Middle frontal gyrus (tissue), 1 donor: ENCODE measurements at regions not wholly inside any gene's neighbourhood (a gene's known extent, or its start where the extent isn't known, plus 50 kb on each side); places are given as distances from the start of the nearest gene placed in this dataset.
A peak's percentile ranks its signal among the peaks of the same experiment; 100 is the strongest.
"Not testable (repeated sequence)": the region's sequence is repeated elsewhere in the genome, so short reads cannot be mapped to it uniquely, and the experiment has no call there.

ENCODE experiments used
- DNase-seq: peaks from one replicate; pipeline ENCODE4 v3.0.0-alpha.2; 2015; ENCODE audit warnings: low spot score; ENCODE audit errors: extremely low spot score

- no peak for DNase-seq
These were observed 88.4 kb upstream of the EEPD1 start for GRCh38 chr7:36064676-36065075.

- DNase-seq = not testable (repeated sequence)
These were observed 87.3 kb upstream of the EEPD1 start for GRCh38 chr7:36065563-36066342.

- DNase-seq = no peak
These were observed 86.8 kb upstream of the EEPD1 start for GRCh38 chr7:36066343-36066664.

GRCh38 chr7:36070230-36070629 lies 82.8 kb upstream of the EEPD1 start:
- DNase-seq = no peak

GRCh38 chr7:36071605-36072004 lies 81.4 kb upstream of the EEPD1 start:
- no peak for DNase-seq

- no peak for DNase-seq
These were observed 80.4 kb upstream of the EEPD1 start for GRCh38 chr7:36072620-36073019.

GRCh38 chr7:36075561-36075960 lies 77.5 kb upstream of the EEPD1 start:
- DNase-seq = no peak

- DNase-seq = no peak
These were observed 77.0 kb upstream of the EEPD1 start for GRCh38 chr7:36076074-36076473.

GRCh38 chr7:36078816-36079360 lies 74.2 kb upstream of the EEPD1 start:
- no peak for DNase-seq

- no peak for DNase-seq
These were observed 73.5 kb upstream of the EEPD1 start for GRCh38 chr7:36079446-36080025.

GRCh38 chr7:36080843-36081242 lies 72.2 kb upstream of the EEPD1 start:
- no peak for DNase-seq

- DNase-seq = no peak
These were observed 70.8 kb upstream of the EEPD1 start for GRCh38 chr7:36082216-36082615.

GRCh38 chr7:36082910-36083309 lies 70.1 kb upstream of the EEPD1 start:
- no peak for DNase-seq

GRCh38 chr7:36083626-36084380 lies 69.3 kb upstream of the EEPD1 start:
- DNase-seq = no peak

GRCh38 chr7:36084485-36085091 lies 68.5 kb upstream of the EEPD1 start:
- DNase-seq = peak; percentile 13

GRCh38 chr7:36085096-36085495 lies 68.0 kb upstream of the EEPD1 start:
- DNase-seq = no peak

GRCh38 chr7:36086571-36086970 lies 66.5 kb upstream of the EEPD1 start:
- DNase-seq = no peak

- DNase-seq = no peak
These were observed 64.5 kb upstream of the EEPD1 start for GRCh38 chr7:36088553-36088952.

GRCh38 chr7:36088966-36089365 lies 64.1 kb upstream of the EEPD1 start:
- no peak for DNase-seq

GRCh38 chr7:36090976-36091873 lies 61.8 kb upstream of the EEPD1 start:
- no peak for DNase-seq

GRCh38 chr7:36091874-36092176 lies 61.2 kb upstream of the EEPD1 start:
- DNase-seq = no peak
